ENCODE measurements at regions not wholly inside any gene's neighbourhood (a gene's known extent, or its start where the extent isn't known, plus 50 kb on each side); places are given as distances from the start of the nearest gene placed in this dataset.

GRCh38 chr22:47808886-47809620 is 1046.6 kb downstream of the TBC1D22A start:
- Histone ChIP-seq H4K20me1 (ENCODE audit: low read length) (no peaks in the 10 kb centered on the region), H3K27ac (ENCODE audit: low read length) (no peak overlapping the region), H3K79me2 (ENCODE audit: low read length) (no peaks in the 10 kb centered on the region), H3K9ac (ENCODE audit: low read length) (no peak overlapping the region), H3K9me2 (replicated peaks; ENCODE audit: low read length) (no peaks in the 10 kb centered on the region), H3K4me3 (ENCODE audit: low read length) (no peak overlapping the region), H2AFZ (ENCODE audit: low read length) (no peak overlapping the region), H3K36me3 (ENCODE audit: low read depth, low read length) (no peaks in the 10 kb centered on the region), H3K4me2 (ENCODE audit: low read length) (no peak overlapping the region), H3K9me3 (ENCODE audit: low read length) (no peaks in the 10 kb centered on the region), H3K4me1 (ENCODE audit: insufficient read depth, low read length) (no peaks in the 10 kb centered on the region), H3K27me3 (ENCODE audit: low read length) (no peaks in the 10 kb centered on the region), H3F3A (ENCODE audit: low read length, unreplicated experiment) (no peaks in the 10 kb centered on the region)
- ATAC-seq (no peak), DNase-seq (no peak)
- POLR2A ChIA-PET (ENCODE audit: unreplicated experiment), result no interaction called here
- TF ChIP-seq EZH2phosphoT487 (IDR thresholded peaks at IDR 0.05; ENCODE audit: borderline replicate concordance, low read length), result no peak
- TF ChIP-seq CTCF (conservative IDR thresholded peaks at IDR 0.05; ENCODE audit: low read depth, low read length), result no peak
- TF ChIP-seq EZH2 (IDR thresholded peaks at IDR 0.05; ENCODE audit: low read length, unreplicated experiment), result no peak
- intact Hi-C loops (cut with micrococcal nuclease), result no loop called here
- BruUV-seq (replicated peaks), result no TSS peak
- CTCF ChIA-PET, result no interaction called here

GRCh38 chr22:47808236-47808635 is 1045.8 kb downstream of the TBC1D22A start:
- no peak overlapping the region for H2AFZ ChIP-seq (ENCODE audit: low read length)
- no peak for TF ChIP-seq EZH2phosphoT487 (IDR thresholded peaks at IDR 0.05; ENCODE audit: borderline replicate concordance, low read length)
- TF ChIP-seq CTCF (conservative IDR thresholded peaks at IDR 0.05; ENCODE audit: low read depth, low read length), result no peak
- no peak for TF ChIP-seq EZH2 (IDR thresholded peaks at IDR 0.05; ENCODE audit: low read length, unreplicated experiment)
- ChIA-PET CTCF (no interaction called here), POLR2A (ENCODE audit: unreplicated experiment) (no interaction called here)
- DNase-seq, result no peak
- H3K9me2 ChIP-seq (replicated peaks; ENCODE audit: low read length), result no peaks in the 10 kb centered on the region
- H3K4me2 ChIP-seq (ENCODE audit: low read length), result no peak overlapping the region
- no peak overlapping the region for H3K9ac ChIP-seq (ENCODE audit: low read length)
- intact Hi-C loops (cut with micrococcal nuclease), result no loop called here
- no peak overlapping the region for H3K4me3 ChIP-seq (ENCODE audit: low read length)
- H4K20me1 ChIP-seq (ENCODE audit: low read length), result no peaks in the 10 kb centered on the region
- H3F3A ChIP-seq (ENCODE audit: low read length, unreplicated experiment), result no peaks in the 10 kb centered on the region
- no TSS peak for BruUV-seq (replicated peaks)
- no peaks in the 10 kb centered on the region for H3K4me1 ChIP-seq (ENCODE audit: insufficient read depth, low read length)
- H3K27me3 ChIP-seq (ENCODE audit: low read length), result no peaks in the 10 kb centered on the region
- no peak for ATAC-seq
- no peaks in the 10 kb centered on the region for H3K9me3 ChIP-seq (ENCODE audit: low read length)
- no peaks in the 10 kb centered on the region for H3K79me2 ChIP-seq (ENCODE audit: low read length)
- H3K36me3 ChIP-seq (ENCODE audit: low read depth, low read length), result no peaks in the 10 kb centered on the region
- no peak overlapping the region for H3K27ac ChIP-seq (ENCODE audit: low read length)

GRCh38 chr22:47807506-47807905 is 1045.1 kb downstream of the TBC1D22A start:
- Histone ChIP-seq H4K20me1 (ENCODE audit: low read length) (no peaks in the 10 kb centered on the region), H3K4me3 (ENCODE audit: low read length) (no peak overlapping the region), H3K9me2 (replicated peaks; ENCODE audit: low read length) (no peaks in the 10 kb centered on the region), H3K36me3 (ENCODE audit: low read depth, low read length) (no peaks in the 10 kb centered on the region), H3K4me1 (ENCODE audit: insufficient read depth, low read length) (no peaks in the 10 kb centered on the region), H3K9ac (ENCODE audit: low read length) (no peak overlapping the region), H2AFZ (ENCODE audit: low read length) (no peak overlapping the region), H3K27me3 (ENCODE audit: low read length) (no peaks in the 10 kb centered on the region), H3K27ac (ENCODE audit: low read length) (no peak overlapping the region), H3K79me2 (ENCODE audit: low read length) (no peaks in the 10 kb centered on the region), H3K4me2 (ENCODE audit: low read length) (no peak overlapping the region), H3K9me3 (ENCODE audit: low read length) (no peaks in the 10 kb centered on the region), H3F3A (ENCODE audit: low read length, unreplicated experiment) (no peaks in the 10 kb centered on the region)
- ChIA-PET POLR2A (ENCODE audit: unreplicated experiment) (no interaction called here), CTCF (no interaction called here)
- DNase-seq, result no peak
- no TSS peak for BruUV-seq (replicated peaks)
- TF ChIP-seq EZH2 (IDR thresholded peaks at IDR 0.05; ENCODE audit: low read length, unreplicated experiment), result no peak
- no peak for TF ChIP-seq EZH2phosphoT487 (IDR thresholded peaks at IDR 0.05; ENCODE audit: borderline replicate concordance, low read length)
- no peak for TF ChIP-seq CTCF (conservative IDR thresholded peaks at IDR 0.05; ENCODE audit: low read depth, low read length)
- no peak for ATAC-seq
- intact Hi-C loops (cut with micrococcal nuclease), result no loop called here

Data from PC-3 (cell line).